Smooth muscle cell (in vitro differentiated cells): ENCODE measurements at regions not wholly inside any gene's neighbourhood (a gene's known extent, or its start where the extent isn't known, plus 50 kb on each side); places are given as distances from the start of the nearest gene placed in this dataset.

ENCODE experiments used
- DNase-seq: peaks from one replicate; lab custom pipeline; 2025; ENCODE audit not compliant: unreplicated experiment; lab: John Stamatoyannopoulos, UW
- H2AFZ ChIP-seq: fragments of 200-600 bp; sonication (generic); 2 replicates; pipeline ENCODE4 v1.6.0; 2016; ENCODE audit warnings: antibody characterized with exemption, low read depth, mild to moderate bottlenecking
- H3F3A ChIP-seq: fragments of 200-600 bp; sonication (generic); 2 replicates; pipeline ENCODE4 v1.6.0; 2017; ENCODE audit warnings: antibody characterized with exemption, low read depth
- H3K27ac ChIP-seq: fragments of 200-600 bp; sonication (generic); 2 replicates; pipeline ENCODE4 v1.5.1; 2016; ENCODE audit warnings: low read depth, mild to moderate bottlenecking
- H3K27me3 ChIP-seq: fragments of 200-600 bp; sonication (generic); 2 replicates; pipeline ENCODE4 v1.6.1; 2016; ENCODE audit warnings: low read depth, mild to moderate bottlenecking
- H3K36me3 ChIP-seq: fragments of 200-600 bp; sonication (generic); 2 replicates; pipeline ENCODE4 v1.5.1; 2016; ENCODE audit warnings: low read depth
- H3K4me1 ChIP-seq: fragments of 200-600 bp; sonication (generic); 2 replicates; pipeline ENCODE4 v1.5.1; 2016; ENCODE audit warnings: low read depth
- H3K4me2 ChIP-seq: fragments of 200-600 bp; sonication (generic); 2 replicates; pipeline ENCODE4 v1.6.0; 2016; ENCODE audit warnings: mild to moderate bottlenecking
- H3K4me3 ChIP-seq: fragments of 200-600 bp; sonication (generic); 2 replicates; pipeline ENCODE4 v1.5.1; 2016; ENCODE audit warnings: mild to moderate bottlenecking
- H3K79me2 ChIP-seq: fragments of 200-600 bp; sonication (generic); 2 replicates; pipeline ENCODE4 v1.6.0; 2016; ENCODE audit warnings: low read depth, mild to moderate bottlenecking
- H3K9ac ChIP-seq: fragments of 200-600 bp; sonication (generic); 2 replicates; pipeline ENCODE4 v1.6.0; 2016; ENCODE audit warnings: low read depth
- H3K9me3 ChIP-seq: fragments of 200-600 bp; sonication (generic); replicated peaks from 2 replicates; pipeline ENCODE4 v1.5.1; 2016; ENCODE audit warnings: low read depth
- H4K20me1 ChIP-seq: fragments of 200-600 bp; sonication (generic); 2 replicates; pipeline ENCODE4 v1.6.0; 2016; ENCODE audit warnings: low read depth
- CTCF ChIP-seq: fragments of 200-600 bp; sonication (generic); IDR thresholded peaks from 2 replicates; pipeline ENCODE4 v1.5.1; 2017; ENCODE audit warnings: borderline replicate concordance, mild to moderate bottlenecking, antibody characterized with exemption; ENCODE audit not compliant: insufficient read depth, poor library complexity, severe bottlenecking
- WGBS: methylation state at CpG from one replicate; pipeline ENCODE4 v1.1.7; 2016; ENCODE audit warnings: low lambda C conversion rate; 5-methylcytosine and 5-hydroxymethylcytosine counted together

GRCh38 chr9:93822229-93822628 is 132.9 kb downstream of the BARX1 start:
- no peaks in the 10 kb centered on the region for H3K36me3 ChIP-seq
- no peak overlapping the region for H3K4me3 ChIP-seq
- no peak overlapping the region for H3K4me2 ChIP-seq
- no peaks in the 10 kb centered on the region for H3K4me1 ChIP-seq
- WGBS = 91% methylated on average over 6 of the region's 6 CpGs
- H3K9ac ChIP-seq = no peak overlapping the region
- H2AFZ ChIP-seq = no peak overlapping the region
- no peaks in the 10 kb centered on the region for H4K20me1 ChIP-seq
- H3K27me3 ChIP-seq = peaks cover 67% of the 10 kb centered on the region
- no peaks in the 10 kb centered on the region for H3K79me2 ChIP-seq
- H3F3A ChIP-seq = no peaks in the 10 kb centered on the region
- no peak overlapping the region for H3K27ac ChIP-seq
- H3K9me3 ChIP-seq = no peaks in the 10 kb centered on the region
- TF ChIP-seq CTCF = no peak
- no peak for DNase-seq

- no peak overlapping the region for H2AFZ ChIP-seq
These were observed 133.8 kb downstream of the BARX1 start for GRCh38 chr9:93821307-93821703.

GRCh38 chr9:93820667-93821306 is 134.4 kb downstream of the BARX1 start:
- Histone ChIP-seq H3K27ac (no peak overlapping the region), H2AFZ (no peak overlapping the region), H3K27me3 (peaks cover 56% of the 10 kb centered on the region), H3K4me2 (no peak overlapping the region), H3K36me3 (no peaks in the 10 kb centered on the region), H3K79me2 (no peaks in the 10 kb centered on the region), H3F3A (no peaks in the 10 kb centered on the region), H3K9me3 (no peaks in the 10 kb centered on the region), H3K4me3 (no peak overlapping the region), H4K20me1 (no peaks in the 10 kb centered on the region), H3K4me1 (no peaks in the 10 kb centered on the region), H3K9ac (no peak overlapping the region)
- 52% methylated on average over 6 of the region's 6 CpGs for WGBS
- no peak for TF ChIP-seq CTCF
- no peak for DNase-seq

More at GRCh38 chr9:93821307-93821703, 133.8 kb downstream of the BARX1 start:
- Histone ChIP-seq H3K4me2 (no peak overlapping the region), H3K27me3 (peaks cover 61% of the 10 kb centered on the region), H3K79me2 (no peaks in the 10 kb centered on the region), H3K27ac (no peak overlapping the region), H3K36me3 (no peaks in the 10 kb centered on the region), H3K4me1 (no peaks in the 10 kb centered on the region), H3K9me3 (no peaks in the 10 kb centered on the region), H3K4me3 (no peak overlapping the region), H4K20me1 (no peaks in the 10 kb centered on the region), H3K9ac (no peak overlapping the region), H3F3A (no peaks in the 10 kb centered on the region)
- WGBS = 91% methylated on average over 2 of the region's 2 CpGs
- no peak for DNase-seq
- TF ChIP-seq CTCF = no peak

- H3K9ac ChIP-seq = no peak overlapping the region
- H3K36me3 ChIP-seq = no peaks in the 10 kb centered on the region
- H3F3A ChIP-seq = no peaks in the 10 kb centered on the region
- no peak overlapping the region for H3K4me3 ChIP-seq
- 80% methylated on average over 5 of the region's 5 CpGs for WGBS
- no peaks in the 10 kb centered on the region for H4K20me1 ChIP-seq
- no peak for TF ChIP-seq CTCF
- H3K27me3 ChIP-seq = peaks cover 47% of the 10 kb centered on the region
- H2AFZ ChIP-seq = no peak overlapping the region
- H3K4me1 ChIP-seq = no peaks in the 10 kb centered on the region
- no peaks in the 10 kb centered on the region for H3K9me3 ChIP-seq
- no peak for DNase-seq
- no peak overlapping the region for H3K4me2 ChIP-seq
- H3K27ac ChIP-seq = no peak overlapping the region
- H3K79me2 ChIP-seq = no peaks in the 10 kb centered on the region
These were observed 135.2 kb downstream of the BARX1 start for GRCh38 chr9:93819905-93820304.
